Trophoblast cell (in vitro differentiated cells and primary cell): ENCODE measurements at regions not wholly inside any gene's neighbourhood (a gene's known extent, or its start where the extent isn't known, plus 50 kb on each side); places are given as distances from the start of the nearest gene placed in this dataset.
A peak's percentile ranks its signal among the peaks of the same experiment; 100 is the strongest.

ENCODE experiments used
- DNase-seq, 2 donors: peaks; one replicate each; pipeline ENCODE4 v3.0.0-alpha.2; 2016
- H2AFZ ChIP-seq: 2 replicates; pipeline ENCODE4 v1.6.1; 2013; ENCODE audit warnings: low read length, moderate library complexity, mild to moderate bottlenecking; ENCODE audit not compliant: insufficient read depth, poor library complexity
- H2AK5ac ChIP-seq: 2 replicates; pipeline ENCODE4 v1.6.1; 2013; ENCODE audit warnings: mild to moderate bottlenecking, low read length
- H2BK120ac ChIP-seq: 2 replicates; pipeline ENCODE4 v1.6.1; 2013; ENCODE audit warnings: low read length, mild to moderate bottlenecking, moderate library complexity; ENCODE audit not compliant: insufficient read depth, poor library complexity
- H2BK12ac ChIP-seq: 2 replicates; pipeline ENCODE4 v1.6.1; 2013; ENCODE audit warnings: mild to moderate bottlenecking, low read length, moderate library complexity
- H2BK5ac ChIP-seq: 2 replicates; pipeline ENCODE4 v1.6.1; 2013; ENCODE audit warnings: low read length, low read depth, moderate library complexity, mild to moderate bottlenecking; ENCODE audit not compliant: poor library complexity
- H3K14ac ChIP-seq: 2 replicates; pipeline ENCODE4 v1.6.1; 2013; ENCODE audit warnings: mild to moderate bottlenecking, low read length
- H3K18ac ChIP-seq: 2 replicates; pipeline ENCODE4 v1.6.1; 2013; ENCODE audit warnings: mild to moderate bottlenecking, low read length
- H3K23ac ChIP-seq: 2 replicates; pipeline ENCODE4 v1.6.1; 2013; ENCODE audit warnings: low read length
- H3K27ac ChIP-seq: 2 replicates; pipeline ENCODE4 v1.5.1; 2013; ENCODE audit warnings: low read depth, mild to moderate bottlenecking, inconsistent platforms, low read length, moderate library complexity
- H3K27me3 ChIP-seq: 2 replicates; pipeline ENCODE4 v1.6.1; 2013; ENCODE audit warnings: inconsistent platforms, mild to moderate bottlenecking, low read length, moderate library complexity; ENCODE audit not compliant: insufficient read depth
- H3K36me3 ChIP-seq, 2 experiments: 1 replicate in 1 of 2; 2 replicates in 1 of 2; pipeline ENCODE4 v1.6.1; 2013; ENCODE audit warnings: low read length in 2 of 2, mild to moderate bottlenecking in 2 of 2, moderate library complexity in 1 of 2; ENCODE audit not compliant: insufficient read depth in 2 of 2, control insufficient read depth in 1 of 2
- H3K4ac ChIP-seq: 2 replicates; pipeline ENCODE4 v1.6.1; 2013; ENCODE audit warnings: low read depth, mild to moderate bottlenecking, low read length, moderate library complexity
- H3K4me1 ChIP-seq, 2 experiments: 1 replicate in 1 of 2; 2 replicates in 1 of 2; pipeline ENCODE4 v1.6.1; 2013; ENCODE audit warnings: low read length in 2 of 2, mild to moderate bottlenecking in 2 of 2, moderate library complexity in 1 of 2; ENCODE audit not compliant: insufficient read depth in 2 of 2, control insufficient read depth in 1 of 2
- H3K4me2 ChIP-seq: 2 replicates; pipeline ENCODE4 v1.6.1; 2013; ENCODE audit warnings: inconsistent platforms, mild to moderate bottlenecking, low read length, moderate library complexity
- H3K4me3 ChIP-seq: 2 replicates; pipeline ENCODE4 v1.5.1; 2013; ENCODE audit warnings: mild to moderate bottlenecking, low read depth, low read length, inconsistent platforms
- H3K79me1 ChIP-seq: one replicate; pipeline ENCODE4 v1.6.1; 2013; ENCODE audit warnings: low read length
- H3K79me2 ChIP-seq: 2 replicates; pipeline ENCODE4 v1.6.1; 2013; ENCODE audit warnings: low read length, mild to moderate bottlenecking; ENCODE audit not compliant: control insufficient read depth, insufficient read depth, poor library complexity
- H3K9ac ChIP-seq: 2 replicates; pipeline ENCODE4 v1.6.1; 2013; ENCODE audit warnings: mild to moderate bottlenecking, low read length
- H3K9me3 ChIP-seq: 2 replicates; pipeline ENCODE4 v1.6.1; 2013; ENCODE audit warnings: low read depth, mild to moderate bottlenecking, control low read depth, inconsistent platforms, low read length; ENCODE audit not compliant: insufficient read depth
- H4K12ac ChIP-seq: 2 replicates; pipeline ENCODE4 v1.6.1; 2013; ENCODE audit warnings: low read depth, mild to moderate bottlenecking, low read length, moderate library complexity
- H4K8ac ChIP-seq: 2 replicates; pipeline ENCODE4 v1.6.1; 2013; ENCODE audit warnings: low read depth, mild to moderate bottlenecking, low read length, moderate library complexity
- H4K91ac ChIP-seq: one replicate; pipeline ENCODE4 v1.6.1; 2013; ENCODE audit warnings: low read depth, mild to moderate bottlenecking, low read length, moderate library complexity
- WGBS: extraction: QIAGEN DNeasy Blood & Tissue Kit; methylation state at CpG from one replicate; pipeline ENCODE4 v1.1.7; 2013; ENCODE audit warnings: missing lambda C conversion rate; ENCODE audit not compliant: insufficient read length, insufficient coverage; ENCODE audit errors: extremely low coverage; 5-methylcytosine and 5-hydroxymethylcytosine counted together

GRCh38 chr3:150096700-150097587, 126.2 kb upstream of the PFN2 start:
- Histone ChIP-seq H2BK12ac (peak overlapping the region; percentile 91), H3K4me3 (no peak overlapping the region), H3K27ac (no peak overlapping the region), H4K8ac (peak overlapping the region; percentile 3), H3K23ac (no peak overlapping the region), H3K4me2 (no peak overlapping the region), H3K18ac (peak overlapping the region; percentile 73), H2AFZ (peak overlapping the region; percentile 23), H4K12ac (no peak overlapping the region), H3K79me1 (peaks cover 24% of the 10 kb centered on the region), H2BK5ac (peak overlapping the region; percentile 43), H3K4me1 (peaks cover 13 to 14% of the 10 kb centered on the region in 2 experiments), H3K4ac (peak overlapping the region; percentile 56), H3K9me3 (no peaks in the 10 kb centered on the region), H2AK5ac (peak overlapping the region; percentile 84), H3K36me3 (no peaks in the 10 kb centered on the region), H3K9ac (no peak overlapping the region), H3K79me2 (peaks cover 4% of the 10 kb centered on the region), H3K27me3 (no peaks in the 10 kb centered on the region), H2BK120ac (peak overlapping the region; percentile 81), H4K91ac (peak overlapping the region; percentile 94), H3K14ac (peak overlapping the region; percentile 61)
- WGBS = no CpG with 5 or more reads among the region's 3 CpGs
- DNase-seq = no peak

GRCh38 chr3:150094150-150094933, 123.6 kb upstream of the PFN2 start:
- peak overlapping the region; percentile 85 for H3K18ac ChIP-seq
- peak overlapping the region; percentile 83 for H3K14ac ChIP-seq
- no peaks in the 10 kb centered on the region for H3K9me3 ChIP-seq
- H3K4me1 ChIP-seq = peaks cover 17 to 20% of the 10 kb centered on the region in 2 experiments
- no peak overlapping the region for H3K9ac ChIP-seq
- peak overlapping the region; percentile 66 for H4K8ac ChIP-seq
- peak; percentile 85 to 92 for DNase-seq
- peaks cover 4% of the 10 kb centered on the region for H3K79me2 ChIP-seq
- WGBS = no CpG with 5 or more reads among the region's 7 CpGs
- peak overlapping the region; percentile 57 for H2AFZ ChIP-seq
- peak overlapping the region; percentile 98 for H4K91ac ChIP-seq
- peak overlapping the region; percentile 90 for H2BK120ac ChIP-seq
- H3K4ac ChIP-seq = peak overlapping the region; percentile 38
- H3K23ac ChIP-seq = no peak overlapping the region
- H3K4me3 ChIP-seq = no peak overlapping the region
- no peaks in the 10 kb centered on the region for H3K27me3 ChIP-seq
- peak overlapping the region; percentile 38 for H4K12ac ChIP-seq
- peaks cover 28% of the 10 kb centered on the region for H3K79me1 ChIP-seq
- peak overlapping the region; percentile 98 for H2BK12ac ChIP-seq
- peak overlapping the region; percentile 89 for H3K27ac ChIP-seq
- no peak overlapping the region for H3K4me2 ChIP-seq
- peak overlapping the region; percentile 95 for H2BK5ac ChIP-seq
- peak overlapping the region; percentile 88 for H2AK5ac ChIP-seq
- H3K36me3 ChIP-seq = no peaks in the 10 kb centered on the region

GRCh38 chr3:150091626-150092025, 120.9 kb upstream of the PFN2 start:
- peaks cover 15 to 19% of the 10 kb centered on the region in 2 experiments for H3K4me1 ChIP-seq
- WGBS = no CpG with 5 or more reads among the region's 4 CpGs
- no peak overlapping the region for H4K8ac ChIP-seq
- no peak overlapping the region for H2AK5ac ChIP-seq
- no peak overlapping the region for H4K12ac ChIP-seq
- H3K4me3 ChIP-seq = no peak overlapping the region
- no peak overlapping the region for H3K27ac ChIP-seq
- no peaks in the 10 kb centered on the region for H3K36me3 ChIP-seq
- no peak overlapping the region for H2BK120ac ChIP-seq
- H3K79me2 ChIP-seq = peaks cover 4% of the 10 kb centered on the region
- H3K9ac ChIP-seq = no peak overlapping the region
- no peak overlapping the region for H2AFZ ChIP-seq
- H3K27me3 ChIP-seq = no peaks in the 10 kb centered on the region
- H2BK12ac ChIP-seq = no peak overlapping the region
- H2BK5ac ChIP-seq = no peak overlapping the region
- no peak overlapping the region for H3K4me2 ChIP-seq
- H3K9me3 ChIP-seq = no peaks in the 10 kb centered on the region
- no peak overlapping the region for H3K18ac ChIP-seq
- DNase-seq = no peak
- H3K14ac ChIP-seq = no peak overlapping the region
- H3K79me1 ChIP-seq = peaks cover 26% of the 10 kb centered on the region
- no peak overlapping the region for H4K91ac ChIP-seq
- H3K23ac ChIP-seq = no peak overlapping the region
- H3K4ac ChIP-seq = no peak overlapping the region

- H3K9me3 ChIP-seq = no peaks in the 10 kb centered on the region
Measured at GRCh38 chr3:150090877-150091276, 120.2 kb upstream of the PFN2 start.

More at GRCh38 chr3:150090877-150091276, 120.2 kb upstream of the PFN2 start:
- no peak overlapping the region for H3K4me2 ChIP-seq
- peaks cover 4% of the 10 kb centered on the region for H3K79me2 ChIP-seq
- H4K91ac ChIP-seq = peak overlapping the region; percentile 51
- peak overlapping the region; percentile 66 for H2BK12ac ChIP-seq
- peaks cover 14 to 17% of the 10 kb centered on the region in 2 experiments for H3K4me1 ChIP-seq
- H2AFZ ChIP-seq = no peak overlapping the region
- H3K4me3 ChIP-seq = no peak overlapping the region
- H3K23ac ChIP-seq = no peak overlapping the region
- H4K12ac ChIP-seq = no peak overlapping the region
- no peak overlapping the region for H3K18ac ChIP-seq
- no peak overlapping the region for H3K14ac ChIP-seq
- no peak overlapping the region for H2BK5ac ChIP-seq
- no peak overlapping the region for H2AK5ac ChIP-seq
- H3K79me1 ChIP-seq = peaks cover 22% of the 10 kb centered on the region
- no peak overlapping the region for H4K8ac ChIP-seq
- H3K27ac ChIP-seq = no peak overlapping the region
- no peak overlapping the region for H3K4ac ChIP-seq
- no peak overlapping the region for H2BK120ac ChIP-seq
- DNase-seq = no peak
- no peaks in the 10 kb centered on the region for H3K36me3 ChIP-seq
- H3K27me3 ChIP-seq = no peaks in the 10 kb centered on the region
- WGBS = no CpG with 5 or more reads among the region's 2 CpGs
- H3K9ac ChIP-seq = no peak overlapping the region
